GM18499 (cell line): ENCODE measurements at regions not wholly inside any gene's neighbourhood (a gene's known extent, or its start where the extent isn't known, plus 50 kb on each side); places are given as distances from the start of the nearest gene placed in this dataset.

Experiments
- ATAC-seq: cut with Tn5 transposase; IDR thresholded peaks from one replicate; pipeline ENCODE4 v1.9.1; 2021; ENCODE audit warnings: moderate number of reproducible peaks; ENCODE audit not compliant: insufficient read depth, unreplicated experiment

DNA sequence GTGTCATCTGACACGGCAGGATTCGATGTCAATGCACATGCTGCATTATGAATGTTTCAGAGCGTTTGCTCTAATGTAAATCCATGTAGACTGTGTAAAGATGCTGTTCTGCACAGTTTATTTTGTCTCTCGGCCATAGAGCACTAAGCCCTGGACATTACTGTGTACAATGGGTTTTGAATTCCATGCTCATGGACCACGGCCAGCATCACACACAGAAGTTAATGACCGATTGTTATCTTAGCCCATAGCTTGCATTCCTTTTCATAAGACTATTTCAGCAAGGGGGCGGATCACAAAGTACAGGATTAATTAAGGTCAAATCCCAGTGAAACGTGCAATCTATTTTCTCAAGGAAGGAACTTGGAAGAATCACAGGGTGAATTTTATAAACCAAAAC, 286.1 kb upstream of the TENM3 start:
- no peak for ATAC-seq

DNA sequence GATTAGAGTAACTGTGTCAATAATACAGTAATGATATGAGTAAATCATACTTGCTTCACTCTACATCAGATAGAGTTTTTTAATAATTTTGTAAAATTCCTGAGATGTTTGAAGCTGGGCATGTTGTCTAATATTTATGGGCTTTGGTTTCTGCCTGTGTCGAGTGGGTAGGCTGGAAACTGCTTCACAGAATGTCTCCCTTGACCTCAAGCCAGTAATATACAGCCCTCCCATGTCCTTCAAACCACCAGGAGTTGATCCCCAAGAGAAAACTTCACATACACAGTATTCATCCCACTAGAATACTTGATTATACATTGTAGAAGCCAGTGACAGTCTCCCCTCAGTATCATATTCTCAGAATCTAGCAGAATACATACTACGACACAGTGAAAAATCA, 284.8 kb upstream of the TENM3 start:
- no peak for ATAC-seq

DNA sequence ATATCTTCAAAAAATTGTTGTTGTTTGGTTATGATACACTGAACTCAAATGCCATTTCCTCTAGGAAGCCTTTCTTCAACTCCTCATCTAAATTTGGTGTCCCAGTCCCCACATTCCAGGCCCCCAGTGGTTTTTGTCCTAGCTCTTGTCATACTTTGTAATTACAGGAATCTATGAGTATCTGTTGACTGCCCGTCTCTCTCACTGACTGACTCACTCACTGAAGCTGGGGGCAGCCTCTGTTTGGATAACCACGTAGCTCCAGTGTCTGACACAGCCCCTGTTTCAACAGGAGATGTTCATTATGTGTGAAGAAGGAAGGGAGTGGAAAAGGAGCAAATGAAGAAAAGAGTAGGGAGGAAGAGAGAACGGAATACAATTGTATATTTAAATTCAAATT, 284.1 kb upstream of the TENM3 start:
- no peak for ATAC-seq

DNA sequence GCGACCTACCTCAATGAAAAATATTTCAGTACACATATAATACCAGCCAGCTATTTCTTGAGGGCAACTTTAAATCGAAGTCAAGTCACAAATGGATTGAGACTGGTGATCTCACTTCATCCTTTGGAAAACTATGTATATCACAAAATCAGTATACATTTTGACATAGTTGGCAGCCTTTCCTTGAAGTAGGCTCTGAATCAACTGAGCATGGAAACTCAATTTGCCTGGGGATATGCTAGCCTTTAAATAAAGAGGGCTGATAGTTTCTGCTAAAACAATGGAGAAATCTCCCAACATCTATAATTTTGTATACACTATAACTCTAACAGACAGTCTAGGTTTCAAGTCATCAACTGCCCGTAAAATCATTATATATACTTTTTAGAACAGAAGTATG, 282.8 kb upstream of the TENM3 start:
- no peak for ATAC-seq

DNA sequence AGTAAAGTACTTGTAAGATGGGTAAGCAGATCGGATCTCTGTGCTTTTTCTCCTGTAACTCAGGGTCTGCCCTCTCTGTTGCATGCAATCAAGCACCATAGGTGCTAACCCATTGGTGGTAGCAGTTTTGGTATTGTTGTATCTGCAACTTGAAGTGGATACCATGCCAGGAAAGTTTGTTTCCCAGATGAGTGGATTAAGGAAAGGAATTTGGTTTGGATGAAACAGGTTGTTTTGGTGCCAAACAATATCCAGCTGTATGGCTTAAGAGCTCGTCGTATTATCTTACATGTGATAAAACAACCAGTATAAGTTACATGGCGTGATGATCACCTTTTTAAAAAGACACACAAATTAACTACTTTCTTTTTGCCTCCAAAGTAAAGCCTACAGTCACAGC, 280.9 kb upstream of the TENM3 start:
- no peak for ATAC-seq

DNA sequence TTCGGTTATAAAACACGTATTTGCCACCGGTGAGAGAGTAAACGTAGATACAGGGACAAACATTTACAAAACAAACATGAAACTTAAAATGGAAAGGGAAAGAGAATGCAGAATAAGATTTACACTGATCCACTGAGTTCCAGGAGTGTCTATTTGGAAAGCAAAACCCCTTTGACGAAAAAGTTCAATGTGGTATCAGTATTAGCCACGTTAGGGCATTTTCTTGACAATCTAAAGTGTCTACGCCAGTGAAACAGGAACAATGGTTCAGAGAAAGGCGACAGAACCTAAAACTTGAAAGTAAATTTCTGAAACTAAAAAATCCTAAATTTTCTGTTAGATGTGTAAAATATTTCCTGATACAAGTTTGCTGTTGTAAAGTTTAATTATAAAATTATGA, 278.5 kb upstream of the TENM3 start:
- ATAC-seq = no peak

DNA sequence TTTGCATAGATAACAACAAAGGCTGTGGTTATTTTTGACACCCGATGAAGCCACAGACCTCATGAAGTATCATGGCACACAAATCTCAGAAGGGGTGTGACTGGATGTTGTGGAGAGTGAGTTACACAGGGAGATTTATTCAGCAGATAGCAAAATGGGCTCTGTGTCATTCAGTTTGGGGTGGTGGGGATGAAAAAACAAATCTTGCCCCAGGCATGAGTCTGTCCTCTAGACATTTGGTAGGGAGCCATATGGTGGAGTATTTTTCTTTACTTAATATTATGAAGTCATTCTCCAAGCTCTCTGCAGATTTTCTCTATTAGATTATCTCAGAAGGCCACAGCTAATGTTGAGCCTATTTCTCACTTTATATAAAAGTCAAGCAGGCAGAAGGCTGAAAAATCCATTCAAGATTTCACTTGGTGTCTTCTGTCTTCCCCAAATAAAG, 277.1 kb upstream of the TENM3 start:
- no peak for ATAC-seq

DNA sequence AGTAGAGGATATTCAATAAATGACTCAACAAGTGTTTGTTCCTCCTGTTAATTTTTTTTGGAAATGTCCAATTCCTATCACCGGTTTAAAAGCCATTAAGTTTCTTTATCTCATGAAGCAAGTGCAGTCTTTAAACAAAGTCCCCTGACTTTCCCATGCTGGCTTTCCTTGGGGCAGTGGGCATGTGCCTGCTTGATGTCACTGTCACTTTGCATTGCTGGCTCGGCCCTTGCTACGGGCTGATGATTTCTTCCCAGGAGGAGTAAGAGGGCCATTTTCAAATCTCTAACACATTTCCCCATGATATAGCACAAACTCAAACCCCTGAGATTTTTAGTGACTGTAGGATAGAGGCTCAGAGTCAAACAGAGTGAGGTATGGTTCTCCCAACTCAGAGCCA, 275.8 kb upstream of the TENM3 start:
- ATAC-seq = no peak

DNA sequence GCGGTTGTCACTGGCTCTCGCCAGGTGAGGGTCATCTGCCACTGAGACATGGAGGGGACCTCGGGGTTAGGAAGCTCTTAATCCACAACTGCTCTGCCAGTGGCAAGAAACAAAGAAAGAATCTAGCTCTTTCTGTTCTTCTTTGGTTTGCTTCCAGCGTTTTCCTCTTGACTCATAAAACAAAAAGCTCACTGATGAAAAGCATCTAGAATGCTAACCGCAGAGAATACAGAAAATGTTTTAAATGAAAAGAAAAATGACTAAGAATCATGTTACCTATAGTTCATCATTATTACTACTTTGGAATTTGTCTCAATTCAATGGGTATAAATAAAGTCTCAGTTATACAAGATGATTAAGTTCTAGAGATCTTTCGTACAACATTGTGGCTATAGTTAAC, 274.8 kb upstream of the TENM3 start:
- ATAC-seq = no peak

DNA sequence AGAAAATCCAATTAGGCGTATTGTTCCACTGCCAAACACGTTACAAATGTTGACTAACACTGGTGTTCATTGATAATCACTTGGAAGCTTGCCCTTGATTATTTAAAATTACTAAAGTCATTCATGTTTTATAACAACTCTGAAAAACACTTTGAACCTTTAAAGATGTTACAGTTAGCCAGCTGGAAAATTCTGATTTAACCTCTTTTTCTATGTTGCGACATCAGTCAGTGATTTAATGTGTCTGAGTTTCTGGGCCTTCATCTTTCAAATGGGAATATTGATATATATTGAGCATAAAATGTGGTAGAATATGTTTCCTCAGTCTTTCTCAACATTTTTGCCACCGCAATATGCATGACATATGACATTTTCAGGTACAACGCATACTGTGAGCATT, 274.1 kb upstream of the TENM3 start:
- ATAC-seq = no peak

DNA sequence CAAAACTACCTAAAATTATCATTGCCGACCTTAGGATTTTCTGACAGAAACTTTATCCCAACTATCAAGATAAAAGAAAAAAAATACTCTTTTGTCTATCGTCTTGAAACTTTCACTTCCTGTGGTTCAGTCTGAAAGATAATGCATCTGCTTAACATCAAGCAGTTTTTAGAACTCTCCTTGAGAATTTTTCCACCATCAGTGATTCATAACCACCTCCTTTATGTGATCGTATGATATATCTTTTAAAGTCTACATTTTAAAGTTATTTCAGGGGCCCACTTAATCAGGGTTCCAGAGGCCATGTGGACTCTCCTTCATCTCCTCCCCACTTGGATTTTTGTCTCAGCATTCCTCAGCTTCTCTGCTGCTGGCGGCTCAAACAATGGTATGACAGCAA, 272.8 kb upstream of the TENM3 start:
- no peak for ATAC-seq

DNA sequence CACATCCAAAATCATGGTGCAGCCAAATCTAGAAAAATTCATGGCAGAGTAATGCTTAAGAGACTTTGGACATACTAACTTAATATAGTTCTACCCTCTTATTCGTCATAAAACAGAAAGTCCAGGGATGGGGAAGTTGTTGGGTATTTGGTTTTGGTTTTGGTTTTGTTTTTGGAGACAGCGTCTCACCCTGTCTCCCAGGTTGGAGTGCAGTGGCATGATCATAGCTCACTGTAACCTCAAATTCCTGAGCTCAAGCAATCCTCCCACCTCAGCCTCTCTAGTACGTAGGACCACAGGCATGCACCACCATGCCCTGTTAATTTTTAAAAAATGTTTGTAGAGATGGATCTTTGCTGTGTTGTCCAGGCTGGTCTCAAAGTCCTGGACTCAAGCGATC, 271.8 kb upstream of the TENM3 start:
- ATAC-seq = peak; percentile 70

DNA sequence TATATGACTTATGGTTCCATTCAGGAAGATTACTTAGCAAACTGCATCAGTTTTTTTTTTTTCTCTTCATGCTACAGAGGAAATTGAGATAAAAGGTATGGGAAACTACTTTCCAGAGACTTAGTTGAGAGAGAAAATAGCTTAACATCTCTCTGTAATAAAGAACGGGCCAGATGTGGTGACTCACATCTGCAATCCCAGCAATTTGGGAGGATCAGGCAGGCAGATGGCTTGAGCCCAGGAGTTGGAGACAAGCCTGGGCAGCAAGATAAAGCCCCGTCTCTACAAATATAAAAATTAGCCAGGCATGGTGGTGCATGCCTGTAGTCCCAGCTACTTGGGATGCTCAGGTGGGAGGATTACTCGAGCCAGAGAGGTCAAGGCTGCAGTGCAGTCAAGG, 271.2 kb upstream of the TENM3 start:
- ATAC-seq = no peak

DNA sequence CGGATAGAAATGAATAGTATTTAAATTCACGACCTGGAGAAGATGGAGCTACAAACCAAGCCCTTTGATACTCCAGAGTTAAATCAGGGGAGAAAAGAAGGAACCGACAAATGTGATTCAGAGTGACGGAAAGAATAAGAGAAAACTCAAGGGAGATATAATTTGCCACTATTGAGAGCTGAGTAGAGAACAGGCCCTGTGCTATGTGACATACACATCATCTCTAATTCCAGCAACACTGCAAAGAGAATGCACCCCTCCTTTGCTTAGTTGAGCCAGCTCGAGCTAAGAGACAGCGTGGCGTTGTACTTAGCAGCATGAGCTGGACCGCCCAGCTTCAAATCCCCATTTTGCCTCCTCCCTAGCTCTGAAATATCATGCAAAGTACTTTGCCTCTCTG, 266.4 kb upstream of the TENM3 start:
- no peak for ATAC-seq

DNA sequence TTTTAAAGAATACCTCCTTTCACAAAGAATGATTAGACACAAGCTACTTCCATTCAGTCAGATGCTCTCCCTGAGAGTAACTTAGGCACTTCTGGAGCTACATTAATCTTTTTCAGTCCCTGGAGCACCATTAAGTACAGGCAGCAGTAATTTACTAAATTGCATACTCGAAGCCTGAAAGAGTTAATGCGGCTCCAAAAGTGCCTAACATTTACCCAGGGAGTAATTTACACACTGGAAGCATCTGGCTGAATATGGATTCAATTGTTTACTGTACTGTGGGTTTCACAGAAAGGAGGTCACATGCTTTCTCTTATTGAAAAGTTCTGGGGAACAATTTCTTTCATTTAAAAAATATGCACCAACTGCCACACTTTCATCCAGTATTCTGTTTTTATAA, 260.8 kb upstream of the TENM3 start:
- no peak for ATAC-seq

DNA sequence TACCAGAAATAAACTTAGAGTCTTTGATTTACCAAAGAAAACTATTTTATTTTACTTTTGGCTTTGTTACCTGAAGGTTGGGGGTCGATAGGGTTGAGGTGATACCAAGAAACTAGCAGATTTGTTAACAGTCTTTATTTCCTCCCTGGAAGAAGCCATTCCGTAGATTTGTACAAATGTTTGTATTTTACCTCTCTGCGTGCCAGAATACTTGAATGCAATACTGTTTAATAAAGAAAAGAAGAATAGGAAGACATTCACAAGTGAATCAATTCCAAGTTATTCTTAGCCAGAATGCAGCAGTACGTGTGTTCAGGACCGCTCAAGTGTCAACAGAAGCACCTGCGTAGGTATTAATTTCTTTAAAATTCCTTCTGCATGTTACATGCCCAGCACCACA, 260.3 kb upstream of the TENM3 start:
- ATAC-seq = no peak

DNA sequence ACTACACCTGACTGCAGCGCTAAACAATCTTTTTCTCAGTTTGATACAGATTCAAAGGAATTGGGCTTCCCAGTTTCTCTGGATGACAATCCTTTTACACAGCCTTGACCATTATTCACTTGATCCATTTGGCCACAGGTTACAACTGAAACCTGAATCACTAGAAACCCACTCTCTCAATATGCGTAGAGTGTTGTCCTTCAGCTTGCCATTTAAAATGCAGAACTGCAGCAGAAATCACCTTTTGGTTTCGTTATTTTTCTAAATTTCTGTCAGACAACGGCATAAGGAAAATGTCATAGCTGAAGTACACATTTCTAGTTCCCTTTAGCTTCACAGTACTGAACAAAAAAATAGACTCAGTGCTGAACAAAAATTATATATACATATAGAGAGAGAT, 255.8 kb upstream of the TENM3 start:
- no peak for ATAC-seq

DNA sequence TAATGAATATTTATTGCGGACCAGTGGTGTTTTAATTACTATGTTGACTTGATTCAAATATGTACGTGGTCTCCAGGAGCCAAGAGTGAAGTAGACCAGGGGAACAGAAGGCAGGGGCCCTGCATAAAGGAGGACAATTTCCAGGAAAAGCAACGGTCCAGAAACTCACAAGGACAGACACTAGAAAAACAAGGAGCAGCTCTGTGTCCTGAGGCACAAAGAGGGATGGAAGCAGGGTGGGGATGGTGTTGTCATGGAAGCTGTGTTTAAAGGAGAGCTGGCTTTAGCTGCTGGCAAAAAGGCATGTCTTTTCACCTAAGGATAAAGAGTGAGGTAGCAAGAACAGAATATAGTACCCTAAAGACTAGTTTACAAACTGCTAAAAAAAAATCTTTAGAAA, 254.1 kb upstream of the TENM3 start:
- ATAC-seq = no peak

DNA sequence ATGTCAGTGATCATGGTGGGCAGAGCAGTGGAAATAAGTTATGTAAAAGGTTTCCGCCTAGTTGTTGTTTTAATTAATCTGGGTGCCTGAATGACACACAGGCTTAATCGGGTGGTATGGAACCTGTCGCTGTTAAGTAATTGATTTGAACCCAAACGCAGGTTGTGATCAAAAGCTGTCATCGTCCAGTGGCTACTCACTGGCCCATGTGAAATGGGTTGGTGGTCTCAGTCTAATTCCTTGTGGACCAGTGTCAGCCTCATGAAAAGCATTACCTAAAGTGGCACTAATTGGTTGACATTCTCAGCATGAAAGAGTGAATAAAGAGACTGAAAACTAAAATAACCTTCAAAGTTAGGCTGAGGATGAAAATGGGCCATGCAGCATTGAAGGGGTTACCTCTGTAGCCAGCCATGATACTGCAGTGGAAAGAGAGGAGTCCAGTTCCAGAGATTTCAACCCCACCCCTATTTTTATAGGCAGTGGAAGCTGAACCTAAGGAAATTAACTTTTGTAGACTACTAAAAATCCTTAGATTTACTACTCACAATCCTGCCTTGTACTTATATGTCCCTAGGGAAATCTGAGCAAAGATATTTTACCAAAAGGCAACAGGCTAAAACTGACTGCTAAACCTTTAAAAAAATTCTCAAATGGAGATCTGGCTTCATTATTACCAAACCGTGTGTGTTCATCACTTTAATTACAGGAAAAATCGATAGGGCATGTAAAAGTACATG, 251.7 kb upstream of the TENM3 start:
- ATAC-seq = no peak

DNA sequence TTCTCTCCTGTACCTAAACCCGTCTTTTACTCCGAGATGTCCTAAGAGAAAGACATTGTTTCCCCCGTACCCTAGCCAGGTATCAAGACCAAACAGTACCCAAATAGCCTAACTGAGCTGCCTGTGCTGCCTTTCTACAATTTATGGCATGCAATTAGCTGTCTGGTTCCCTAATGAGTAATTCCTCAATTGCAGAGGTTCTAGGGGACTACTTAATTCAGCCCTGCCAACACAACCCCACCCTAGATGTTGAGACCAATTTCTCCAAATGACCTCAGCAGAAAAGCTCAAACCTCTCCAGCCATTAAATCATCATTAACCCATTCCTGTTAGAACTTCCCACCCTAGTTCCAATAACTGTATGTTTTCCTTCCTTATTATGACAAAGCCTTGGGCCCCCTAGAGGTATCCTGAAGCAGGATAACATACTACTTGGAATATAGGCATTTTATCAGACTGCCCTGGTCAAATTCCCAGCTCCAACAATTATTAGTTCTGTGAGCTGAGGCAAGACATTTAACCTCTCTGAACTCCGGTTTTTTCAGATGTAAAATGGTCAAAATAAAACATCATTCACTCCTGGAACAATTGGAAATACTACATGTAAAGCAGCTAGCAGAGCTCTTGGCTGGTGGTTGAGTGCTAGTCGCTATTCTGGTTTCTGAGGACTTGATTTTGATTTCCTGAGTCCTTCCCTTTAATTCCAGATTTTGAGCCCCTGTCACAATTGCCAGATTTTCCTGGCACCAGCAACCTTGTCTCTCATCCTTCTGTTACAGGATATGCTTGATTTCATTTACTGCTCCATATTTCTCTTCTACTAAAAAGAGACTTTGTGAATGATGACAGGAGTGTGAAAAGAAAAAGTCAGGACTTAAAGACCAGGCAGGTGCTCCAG, 244.6 kb upstream of the TENM3 start:
- ATAC-seq = no peak

DNA sequence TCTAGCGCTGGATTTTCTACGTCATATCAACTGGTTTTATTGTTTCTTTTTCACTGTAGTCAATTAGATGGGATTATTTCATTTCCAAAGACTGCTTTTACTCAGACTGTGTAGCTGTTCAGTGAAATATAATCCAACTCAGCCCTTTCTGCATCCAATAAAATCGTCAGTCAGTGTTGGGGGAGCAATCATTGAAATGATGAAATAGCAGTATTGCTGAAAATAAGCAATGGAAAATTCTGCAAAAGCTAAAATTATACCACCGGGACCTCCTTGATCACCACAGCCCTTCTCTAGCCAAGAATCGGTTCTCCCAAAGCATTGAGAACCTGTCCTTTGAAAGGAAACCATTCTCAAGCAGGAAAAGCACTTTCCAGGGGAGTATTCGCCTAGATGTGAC, 243.1 kb upstream of the TENM3 start:
- no peak for ATAC-seq

DNA sequence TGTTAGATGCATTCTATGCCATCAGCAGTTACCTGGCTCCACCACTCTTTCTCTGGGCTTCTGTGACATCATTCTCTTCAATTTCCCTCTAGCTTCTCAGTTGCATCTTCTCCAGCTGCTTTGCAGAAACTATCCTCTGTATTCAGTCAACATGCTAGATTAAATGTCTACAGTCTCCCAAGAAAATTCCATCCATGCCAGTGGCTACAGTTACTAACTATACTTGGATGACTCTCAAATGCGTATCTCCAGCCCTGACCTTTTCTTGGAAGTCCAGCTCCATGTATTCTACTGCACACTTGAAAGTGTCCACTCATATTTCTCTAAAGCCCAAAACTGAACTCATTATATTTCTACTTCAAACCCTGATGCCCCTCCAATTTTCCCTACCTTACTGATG, 232.3 kb upstream of the TENM3 start:
- ATAC-seq = no peak
